SK-N-SH (cell line): ENCODE measurements at regions not wholly inside any gene's neighbourhood (a gene's known extent, or its start where the extent isn't known, plus 50 kb on each side); places are given as distances from the start of the nearest gene placed in this dataset.

Source experiments
- CTCF ChIA-PET: fragments of 300-600, 350-600 bp; formaldehyde crosslinking; extraction: SDS; loops from one replicate; lab custom pipeline; 2021; lab: Yijun Ruan, JAX
- POLR2A ChIA-PET: fragments of 350-600 bp; sonication (Branson Sonifier 250); formaldehyde crosslinking; extraction: SDS; loops from one replicate; lab custom pipeline; 2020; ENCODE audit warnings: antibody characterized with exemption, inconsistent platforms; lab: Yijun Ruan, JAX
- DNase-seq: peaks from one replicate; pipeline ENCODE4 v3.0.0; 2012
- H2AFZ ChIP-seq: fragments of 200-600 bp; sonication (generic); 2 replicates; pipeline ENCODE4 v1.8.1; 2016; ENCODE audit warnings: antibody characterized with exemption, mild to moderate bottlenecking, low read depth
- H3F3A ChIP-seq: fragments of 200-600 bp; sonication (generic); replicated peaks from 2 replicates; pipeline ENCODE3; 2016; ENCODE audit warnings: antibody characterized with exemption, mild to moderate bottlenecking; ENCODE audit not compliant: insufficient read depth
- H3K27ac ChIP-seq, 2 experiments: fragments of 200-500 bp in 1 of 2; fragments of 200-600 bp in 1 of 2; sonication (Bioruptor generic) in 1 of 2; sonication (generic), shearing (Covaris generic) in 1 of 2; 2 replicates each; pipeline versions ENCODE4 v1.5.1 to v1.6.1; 2014 to 2016; ENCODE audit warnings: low read depth in 2 of 2, inconsistent platforms in 1 of 2, low read length in 1 of 2, mild to moderate bottlenecking in 1 of 2, mixed read lengths in 1 of 2
- H3K27me3 ChIP-seq: fragments of 200-600 bp; sonication (generic), shearing (Covaris generic); 2 replicates; pipeline ENCODE4 v1.6.1; 2016; ENCODE audit warnings: mixed run types; ENCODE audit not compliant: insufficient read depth
- H3K36me3 ChIP-seq, 2 experiments: fragments of 200-500 bp in 1 of 2; fragments of 200-600 bp in 1 of 2; sonication (Bioruptor generic) in 1 of 2; sonication (generic) in 1 of 2; replicated peaks in 1 of 2; 2 replicates each; pipeline versions ENCODE3 to v1.5.1; 2014 to 2016; ENCODE audit warnings: low read length in 1 of 2, mild to moderate bottlenecking in 1 of 2; ENCODE audit not compliant: insufficient read depth in 2 of 2, control insufficient read depth in 1 of 2
- H3K4me1 ChIP-seq, 2 experiments: fragments of 200-500 bp in 1 of 2; fragments of 200-600 bp in 1 of 2; sonication (Bioruptor generic) in 1 of 2; sonication (generic), shearing (Covaris generic) in 1 of 2; 2 replicates each; pipeline versions ENCODE4 v1.5.1 to v1.6.1; 2014 to 2016; ENCODE audit warnings: low read depth in 1 of 2, low read length in 1 of 2, mixed run types in 1 of 2; ENCODE audit not compliant: insufficient read depth in 2 of 2, control insufficient read depth in 1 of 2
- H3K4me2 ChIP-seq: fragments of 200-600 bp; sonication (generic), shearing (Covaris generic); 2 replicates; pipeline ENCODE4 v1.6.1; 2017; ENCODE audit warnings: mixed run types
- H3K4me3 ChIP-seq, 2 experiments: fragments of 200-500 bp in 1 of 2; fragments of 200-600 bp in 1 of 2; sonication (Bioruptor generic) in 1 of 2; sonication (generic), shearing (Covaris generic) in 1 of 2; 2 replicates each; pipeline versions ENCODE4 v1.5.1 to v1.8.1; 2014 to 2016; ENCODE audit warnings: low read depth in 2 of 2, inconsistent platforms in 1 of 2, low read length in 1 of 2, mild to moderate bottlenecking in 1 of 2, mixed read lengths in 1 of 2, moderate library complexity in 1 of 2
- H3K79me2 ChIP-seq: fragments of 200-600 bp; sonication (generic); 2 replicates; pipeline ENCODE4 v1.8.1; 2017; ENCODE audit warnings: mild to moderate bottlenecking; ENCODE audit not compliant: insufficient read depth
- H3K9ac ChIP-seq: fragments of 200-600 bp; sonication (generic); 2 replicates; pipeline ENCODE4 v1.6.1; 2017; ENCODE audit warnings: mixed run types
- H3K9me2 ChIP-seq: fragments of 200-600 bp; sonication (generic); 2 replicates; pipeline ENCODE4 v1.6.1; 2017; ENCODE audit warnings: mixed run types
- H3K9me3 ChIP-seq: fragments of 200-600 bp; sonication (generic); 2 replicates; pipeline ENCODE4 v1.6.1; 2017; ENCODE audit warnings: mixed run types, mild to moderate bottlenecking, moderate library complexity
- H4K20me1 ChIP-seq: fragments of 200-600 bp; sonication (generic); 2 replicates; pipeline ENCODE4 v1.6.1; 2017; ENCODE audit warnings: mild to moderate bottlenecking, mixed run types; ENCODE audit not compliant: insufficient read depth
- CHD2 ChIP-seq: fragments of 150-350 bp; IDR thresholded peaks from 2 replicates; pipeline ENCODE4 v1.6.1; 2018; ENCODE audit warnings: low read length; ENCODE audit not compliant: partially characterized antibody
- FOSL2 ChIP-seq: IDR thresholded peaks from 2 replicates; pipeline ENCODE4 v1.4.0; 2012; ENCODE audit warnings: low read depth, mild to moderate bottlenecking, moderate library complexity, borderline replicate concordance
- FOXM1 ChIP-seq: IDR thresholded peaks from 2 replicates; pipeline ENCODE4 v1.4.0; 2012; ENCODE audit warnings: low read depth, mild to moderate bottlenecking
- GATA2 ChIP-seq: sonication (generic); formaldehyde crosslinking; IDR thresholded peaks from 2 replicates; pipeline ENCODE4 v1.5.0; 2020; ENCODE audit warnings: mild to moderate bottlenecking, missing genetic modification reagents
- JUND ChIP-seq: IDR thresholded peaks from 2 replicates; pipeline ENCODE4 v1.4.0; 2012
- RXRA ChIP-seq: IDR thresholded peaks from 2 replicates; pipeline ENCODE4 v1.4.0; 2012; ENCODE audit warnings: low read depth, mild to moderate bottlenecking, borderline replicate concordance
- SIN3A ChIP-seq: IDR thresholded peaks from 2 replicates; pipeline ENCODE4 v1.6.1; 2012; ENCODE audit warnings: low read depth, mild to moderate bottlenecking, low read length, moderate library complexity, borderline replicate concordance
- SMC3 ChIP-seq: IDR thresholded peaks from 2 replicates; pipeline ENCODE4 v1.6.1; 2012; ENCODE audit warnings: low read depth, low read length, improper control_type of control experiment
- TAF1 ChIP-seq: IDR thresholded peaks from 2 replicates; pipeline ENCODE4 v1.6.1; 2012; ENCODE audit warnings: low read depth, mild to moderate bottlenecking, low read length, moderate library complexity, borderline replicate concordance
- TEAD4 ChIP-seq: IDR thresholded peaks from 2 replicates; pipeline ENCODE4 v1.4.0; 2012; ENCODE audit warnings: mild to moderate bottlenecking, borderline replicate concordance; ENCODE audit not compliant: insufficient read depth
- USF1 ChIP-seq: IDR thresholded peaks from 2 replicates; pipeline ENCODE4 v1.4.0; 2012; ENCODE audit warnings: low read depth, borderline replicate concordance
- USF2 ChIP-seq: fragments of 150-350 bp; IDR thresholded peaks from 2 replicates; pipeline ENCODE4 v1.6.1; 2017; ENCODE audit warnings: antibody characterized with exemption, low read length, low read depth, borderline replicate concordance
- WGBS: methylation state at CpG from one replicate; pipeline ENCODE4 v1.1.6; 2017; ENCODE audit warnings: low lambda C conversion rate; 5-methylcytosine and 5-hydroxymethylcytosine counted together
- TF ChIP-seq, protein P1 (sequence below): IDR thresholded peaks from 2 replicates; pipeline ENCODE4; 2012
- TF ChIP-seq, protein P2 (sequence below): IDR thresholded peaks from 2 replicates; pipeline ENCODE4 v1.6.1; 2012; ENCODE audit warnings: mild to moderate bottlenecking, low read depth, low read length, moderate library complexity

DNA sequence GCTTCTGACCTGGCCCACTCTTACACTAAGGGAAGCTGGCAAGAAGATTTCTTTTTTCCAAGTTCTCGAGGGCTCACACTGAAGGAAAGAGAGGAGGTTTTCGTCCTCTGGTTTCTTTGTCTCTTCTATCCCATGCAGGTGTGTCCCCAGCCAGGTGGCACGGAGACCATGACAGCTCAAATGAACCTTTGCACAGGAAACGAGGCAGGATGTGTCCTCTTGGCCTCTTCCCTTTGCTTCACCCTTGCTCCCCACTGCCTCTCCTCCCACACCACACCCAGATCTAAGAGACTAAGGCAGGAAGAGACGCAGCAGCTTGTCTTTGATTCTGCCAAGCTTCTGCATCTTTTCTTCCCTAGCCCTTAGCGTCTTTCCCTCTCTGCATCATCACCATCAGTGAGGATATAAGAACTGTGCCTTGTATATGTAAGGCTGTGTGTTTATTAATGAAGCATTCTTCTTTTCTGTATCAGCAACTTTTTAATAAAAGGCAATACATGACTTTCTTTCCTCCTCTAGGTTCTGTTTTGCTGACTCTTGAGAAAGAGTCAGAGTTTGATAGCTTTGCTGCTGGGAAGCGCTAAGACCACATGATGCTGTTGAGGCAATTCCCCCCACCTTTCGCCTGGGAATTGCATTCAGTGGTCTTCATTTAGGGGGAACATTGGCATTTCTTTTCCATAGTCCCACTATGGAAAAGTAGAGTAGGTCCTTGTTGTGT, 56.0 kb upstream of the PARVA start:
- H3K36me3 ChIP-seq = no peaks in the 10 kb centered on the region
- no peak overlapping the region for H2AFZ ChIP-seq
- peaks cover 13% of the 10 kb centered on the region for H3F3A ChIP-seq
- H3K4me3 ChIP-seq = no peak overlapping the region
- no peaks in the 10 kb centered on the region for H4K20me1 ChIP-seq
- H3K9me2 ChIP-seq = no peaks in the 10 kb centered on the region
- ChIA-PET POLR2A (no interaction called here), CTCF (interaction anchor here (0.9 to 8.4 kb wide), 5 partner anchors 9 to 571 kb away, joined by 3 to 74 read pairs (median 3); partner anchors contain the start of gene PARVA)
- H3K9me3 ChIP-seq = peaks cover 5% of the 10 kb centered on the region; the same call in 1 of the 2 replicates
- H3K9ac ChIP-seq = no peak overlapping the region
- peaks cover 13 to 30% of the 10 kb centered on the region in 2 experiments; a peak in 3 of 4 replicates for H3K4me1 ChIP-seq
- TF ChIP-seq RXRA = no peak
- TF ChIP-seq, protein P1, sequence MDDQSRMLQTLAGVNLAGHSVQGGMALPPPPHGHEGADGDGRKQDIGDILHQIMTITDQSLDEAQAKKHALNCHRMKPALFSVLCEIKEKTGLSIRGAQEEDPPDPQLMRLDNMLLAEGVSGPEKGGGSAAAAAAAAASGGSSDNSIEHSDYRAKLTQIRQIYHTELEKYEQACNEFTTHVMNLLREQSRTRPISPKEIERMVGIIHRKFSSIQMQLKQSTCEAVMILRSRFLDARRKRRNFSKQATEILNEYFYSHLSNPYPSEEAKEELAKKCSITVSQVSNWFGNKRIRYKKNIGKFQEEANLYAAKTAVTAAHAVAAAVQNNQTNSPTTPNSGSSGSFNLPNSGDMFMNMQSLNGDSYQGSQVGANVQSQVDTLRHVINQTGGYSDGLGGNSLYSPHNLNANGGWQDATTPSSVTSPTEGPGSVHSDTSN = no peak
- TF ChIP-seq, protein P2, sequence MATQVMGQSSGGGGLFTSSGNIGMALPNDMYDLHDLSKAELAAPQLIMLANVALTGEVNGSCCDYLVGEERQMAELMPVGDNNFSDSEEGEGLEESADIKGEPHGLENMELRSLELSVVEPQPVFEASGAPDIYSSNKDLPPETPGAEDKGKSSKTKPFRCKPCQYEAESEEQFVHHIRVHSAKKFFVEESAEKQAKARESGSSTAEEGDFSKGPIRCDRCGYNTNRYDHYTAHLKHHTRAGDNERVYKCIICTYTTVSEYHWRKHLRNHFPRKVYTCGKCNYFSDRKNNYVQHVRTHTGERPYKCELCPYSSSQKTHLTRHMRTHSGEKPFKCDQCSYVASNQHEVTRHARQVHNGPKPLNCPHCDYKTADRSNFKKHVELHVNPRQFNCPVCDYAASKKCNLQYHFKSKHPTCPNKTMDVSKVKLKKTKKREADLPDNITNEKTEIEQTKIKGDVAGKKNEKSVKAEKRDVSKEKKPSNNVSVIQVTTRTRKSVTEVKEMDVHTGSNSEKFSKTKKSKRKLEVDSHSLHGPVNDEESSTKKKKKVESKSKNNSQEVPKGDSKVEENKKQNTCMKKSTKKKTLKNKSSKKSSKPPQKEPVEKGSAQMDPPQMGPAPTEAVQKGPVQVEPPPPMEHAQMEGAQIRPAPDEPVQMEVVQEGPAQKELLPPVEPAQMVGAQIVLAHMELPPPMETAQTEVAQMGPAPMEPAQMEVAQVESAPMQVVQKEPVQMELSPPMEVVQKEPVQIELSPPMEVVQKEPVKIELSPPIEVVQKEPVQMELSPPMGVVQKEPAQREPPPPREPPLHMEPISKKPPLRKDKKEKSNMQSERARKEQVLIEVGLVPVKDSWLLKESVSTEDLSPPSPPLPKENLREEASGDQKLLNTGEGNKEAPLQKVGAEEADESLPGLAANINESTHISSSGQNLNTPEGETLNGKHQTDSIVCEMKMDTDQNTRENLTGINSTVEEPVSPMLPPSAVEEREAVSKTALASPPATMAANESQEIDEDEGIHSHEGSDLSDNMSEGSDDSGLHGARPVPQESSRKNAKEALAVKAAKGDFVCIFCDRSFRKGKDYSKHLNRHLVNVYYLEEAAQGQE = no peak
- no peak for TF ChIP-seq SIN3A
- TF ChIP-seq SMC3 = no peak
- no peak for TF ChIP-seq GATA2 (CRISPR knock-in tag)
- TF ChIP-seq TAF1 = no peak
- no peak for TF ChIP-seq CHD2
- TF ChIP-seq FOSL2 = no peak
- TF ChIP-seq USF2 = no peak
- no peak for TF ChIP-seq FOXM1
- no peak for TF ChIP-seq USF1
- TF ChIP-seq JUND = no peak
- TF ChIP-seq TEAD4 = no peak
- DNase-seq = no peak
- 91% methylated on average over 8 of the region's 8 CpGs for WGBS
- peak overlapping the region in 1 of 2 experiments; percentile 96; a peak in 1 of 4 replicates for H3K27ac ChIP-seq
- no peak overlapping the region for H3K4me2 ChIP-seq
- H3K79me2 ChIP-seq = no peaks in the 10 kb centered on the region
- H3K27me3 ChIP-seq = no peaks in the 10 kb centered on the region
